Panc1 (cell line): ENCODE measurements at regions not wholly inside any gene's neighbourhood (a gene's known extent, or its start where the extent isn't known, plus 50 kb on each side); places are given as distances from the start of the nearest gene placed in this dataset.

Experiments
- ATAC-seq: fragments of 200-7000 bp; cut with Tn5 transposase; 2 replicates; pipeline ENCODE4 v1.9.1; 2020; ENCODE audit warnings: mild to moderate bottlenecking, moderate library complexity
- BruUV-seq: library from RNA; stranded (reverse); fragments of 400-500 nt; replicated peaks from 2 replicates; lab custom pipeline; 2021; lab: Mats Ljungman, UMichigan
- CTCF ChIA-PET: fragments of 300-600 bp; sonication (Branson Sonifier 250); formaldehyde crosslinking; loops from one replicate; lab custom pipeline; 2022; ENCODE audit warnings: antibody characterized with exemption; lab: Charles Lee
- POLR2A ChIA-PET: fragments of 300-600 bp; sonication (Branson Sonifier 250); formaldehyde crosslinking; loops from one replicate; lab custom pipeline; 2022; ENCODE audit warnings: antibody characterized with exemption; lab: Charles Lee
- DNase-seq: peaks from one replicate; pipeline ENCODE4 v3.0.0-alpha.2; 2010; ENCODE audit warnings: low read depth, low spot score
- H3K27ac ChIP-seq: 2 replicates; pipeline ENCODE4 v1.5.1; 2011; ENCODE audit warnings: mild to moderate bottlenecking, low read length, inconsistent platforms
- H3K27me3 ChIP-seq: fragments of 200-500 bp; sonication (Bioruptor generic); 2 replicates; pipeline ENCODE4 v1.6.0; 2014; ENCODE audit warnings: low read length, inconsistent platforms; ENCODE audit not compliant: control insufficient read depth, insufficient read depth
- H3K36me3 ChIP-seq: fragments of 200-500 bp; sonication (Bioruptor generic); 2 replicates; pipeline ENCODE4 v1.5.1; 2014; ENCODE audit warnings: inconsistent platforms, mild to moderate bottlenecking, low read length, moderate library complexity; ENCODE audit not compliant: control insufficient read depth, insufficient read depth
- H3K4me1 ChIP-seq: 2 replicates; pipeline ENCODE4 v1.5.1; 2011; ENCODE audit warnings: inconsistent platforms, mild to moderate bottlenecking, low read length, moderate library complexity; ENCODE audit not compliant: control insufficient read depth, insufficient read depth
- H3K4me3 ChIP-seq, 2 experiments: 2 replicates each; pipeline ENCODE4 v1.5.1; 2011 to 2012; ENCODE audit warnings: low read depth in 2 of 2, low read length in 2 of 2, mild to moderate bottlenecking in 2 of 2, inconsistent platforms in 1 of 2, moderate library complexity in 1 of 2
- H3K9me3 ChIP-seq: fragments of 200-500 bp; sonication (Bioruptor generic); 2 replicates; pipeline ENCODE4 v1.5.1; 2014; ENCODE audit warnings: low read depth, mild to moderate bottlenecking, inconsistent platforms, low read length, moderate library complexity; ENCODE audit not compliant: control insufficient read depth, insufficient read depth
- POLR2AphosphoS5 ChIP-seq: IDR thresholded peaks from 2 replicates; pipeline ENCODE4 v1.6.1; 2012; ENCODE audit warnings: mild to moderate bottlenecking, low read depth, low read length, moderate library complexity
- SIN3A ChIP-seq: IDR thresholded peaks from 2 replicates; pipeline ENCODE4 v1.6.1; 2012; ENCODE audit warnings: low read depth, mild to moderate bottlenecking, low read length, moderate library complexity, borderline replicate concordance; ENCODE audit not compliant: insufficient read depth
- TCF7L2 ChIP-seq: IDR thresholded peaks from 2 replicates; pipeline ENCODE4 v1.6.1; 2011; ENCODE audit warnings: mild to moderate bottlenecking, low read depth, low read length, inconsistent platforms
- in situ Hi-C: cut with HindIII; loops from 2 replicates; pipeline ENCODE4 v1.10.0; 2016; ENCODE audit warnings: low sequenced_read_pairs, low pct_unique_long_range_greater_than_20kb
- intact Hi-C: fragments of 100-400 bp; cut with micrococcal nuclease; formaldehyde crosslinking; loops from one replicate; pipeline ENCODE4 v1.10.0; 2022; ENCODE audit not compliant: unreplicated experiment
- TF ChIP-seq, protein P1 (sequence below): fragments of 450-650 bp; IDR thresholded peaks from 2 replicates; pipeline ENCODE4 v1.5.1; 2017; ENCODE audit warnings: mild to moderate bottlenecking
- TF ChIP-seq, protein P2 (sequence below), 2 experiments: IDR thresholded peaks; 2 replicates each; pipeline ENCODE4 v1.6.1; 2011 to 2012; ENCODE audit warnings: low read depth in 2 of 2, control low read depth in 1 of 2, low read length in 1 of 2, mild to moderate bottlenecking in 1 of 2, moderate library complexity in 1 of 2; ENCODE audit not compliant: insufficient read depth in 1 of 2

DNA sequence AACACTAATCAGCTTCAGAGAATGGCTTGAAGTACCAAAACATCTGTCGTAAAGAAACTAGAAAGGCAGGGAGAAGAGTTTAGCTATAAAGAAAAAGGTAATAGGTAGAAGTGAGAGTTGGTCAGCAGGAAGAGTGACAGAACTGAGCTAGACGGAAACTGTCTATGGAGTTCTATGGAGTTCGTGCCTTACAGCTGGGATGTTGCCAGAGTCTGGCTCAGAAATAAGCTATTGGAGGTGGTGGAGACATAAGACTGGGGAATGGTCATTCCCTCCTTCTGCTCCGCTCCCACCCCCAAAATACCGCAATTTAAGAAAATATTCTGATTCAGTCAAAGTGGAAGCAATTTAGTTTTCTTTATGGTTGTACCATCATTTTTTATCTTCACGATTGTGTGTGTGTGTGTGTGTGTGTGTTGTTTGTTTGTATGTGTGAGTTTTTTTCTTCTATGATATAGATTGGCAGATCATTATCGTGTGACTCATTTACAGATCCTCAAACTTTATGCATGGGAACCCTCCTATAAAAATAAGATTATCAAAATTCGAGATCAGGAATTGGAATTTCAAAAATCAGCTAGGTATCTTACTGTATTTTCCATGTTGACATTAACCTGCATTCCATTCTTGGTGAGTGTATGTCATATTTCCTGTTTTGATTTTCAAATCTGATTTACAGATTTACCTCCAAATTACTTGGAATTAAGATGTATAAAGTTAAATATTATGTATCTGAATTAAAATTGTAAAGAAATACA is 79.0 kb downstream of the HSPA13 start:
- DNase-seq (no peak), ATAC-seq (peak; percentile 71)
- no peak overlapping the region for H3K4me3 ChIP-seq
- no peaks in the 10 kb centered on the region for H3K4me1 ChIP-seq
- intact Hi-C loops (no loop called here), in situ Hi-C loops (no loop called here)
- TF ChIP-seq, protein P1, sequence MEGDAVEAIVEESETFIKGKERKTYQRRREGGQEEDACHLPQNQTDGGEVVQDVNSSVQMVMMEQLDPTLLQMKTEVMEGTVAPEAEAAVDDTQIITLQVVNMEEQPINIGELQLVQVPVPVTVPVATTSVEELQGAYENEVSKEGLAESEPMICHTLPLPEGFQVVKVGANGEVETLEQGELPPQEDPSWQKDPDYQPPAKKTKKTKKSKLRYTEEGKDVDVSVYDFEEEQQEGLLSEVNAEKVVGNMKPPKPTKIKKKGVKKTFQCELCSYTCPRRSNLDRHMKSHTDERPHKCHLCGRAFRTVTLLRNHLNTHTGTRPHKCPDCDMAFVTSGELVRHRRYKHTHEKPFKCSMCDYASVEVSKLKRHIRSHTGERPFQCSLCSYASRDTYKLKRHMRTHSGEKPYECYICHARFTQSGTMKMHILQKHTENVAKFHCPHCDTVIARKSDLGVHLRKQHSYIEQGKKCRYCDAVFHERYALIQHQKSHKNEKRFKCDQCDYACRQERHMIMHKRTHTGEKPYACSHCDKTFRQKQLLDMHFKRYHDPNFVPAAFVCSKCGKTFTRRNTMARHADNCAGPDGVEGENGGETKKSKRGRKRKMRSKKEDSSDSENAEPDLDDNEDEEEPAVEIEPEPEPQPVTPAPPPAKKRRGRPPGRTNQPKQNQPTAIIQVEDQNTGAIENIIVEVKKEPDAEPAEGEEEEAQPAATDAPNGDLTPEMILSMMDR = no peak
- no peak for TF ChIP-seq SIN3A
- TF ChIP-seq TCF7L2 = no peak
- TF ChIP-seq, protein P2, sequence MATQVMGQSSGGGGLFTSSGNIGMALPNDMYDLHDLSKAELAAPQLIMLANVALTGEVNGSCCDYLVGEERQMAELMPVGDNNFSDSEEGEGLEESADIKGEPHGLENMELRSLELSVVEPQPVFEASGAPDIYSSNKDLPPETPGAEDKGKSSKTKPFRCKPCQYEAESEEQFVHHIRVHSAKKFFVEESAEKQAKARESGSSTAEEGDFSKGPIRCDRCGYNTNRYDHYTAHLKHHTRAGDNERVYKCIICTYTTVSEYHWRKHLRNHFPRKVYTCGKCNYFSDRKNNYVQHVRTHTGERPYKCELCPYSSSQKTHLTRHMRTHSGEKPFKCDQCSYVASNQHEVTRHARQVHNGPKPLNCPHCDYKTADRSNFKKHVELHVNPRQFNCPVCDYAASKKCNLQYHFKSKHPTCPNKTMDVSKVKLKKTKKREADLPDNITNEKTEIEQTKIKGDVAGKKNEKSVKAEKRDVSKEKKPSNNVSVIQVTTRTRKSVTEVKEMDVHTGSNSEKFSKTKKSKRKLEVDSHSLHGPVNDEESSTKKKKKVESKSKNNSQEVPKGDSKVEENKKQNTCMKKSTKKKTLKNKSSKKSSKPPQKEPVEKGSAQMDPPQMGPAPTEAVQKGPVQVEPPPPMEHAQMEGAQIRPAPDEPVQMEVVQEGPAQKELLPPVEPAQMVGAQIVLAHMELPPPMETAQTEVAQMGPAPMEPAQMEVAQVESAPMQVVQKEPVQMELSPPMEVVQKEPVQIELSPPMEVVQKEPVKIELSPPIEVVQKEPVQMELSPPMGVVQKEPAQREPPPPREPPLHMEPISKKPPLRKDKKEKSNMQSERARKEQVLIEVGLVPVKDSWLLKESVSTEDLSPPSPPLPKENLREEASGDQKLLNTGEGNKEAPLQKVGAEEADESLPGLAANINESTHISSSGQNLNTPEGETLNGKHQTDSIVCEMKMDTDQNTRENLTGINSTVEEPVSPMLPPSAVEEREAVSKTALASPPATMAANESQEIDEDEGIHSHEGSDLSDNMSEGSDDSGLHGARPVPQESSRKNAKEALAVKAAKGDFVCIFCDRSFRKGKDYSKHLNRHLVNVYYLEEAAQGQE (IDR thresholded peaks at IDR 0.05; ENCODE audit: insufficient read depth in 1 of 2, low read depth in 2 of 2, low read length in 1 of 2) = no peak
- no peak for TF ChIP-seq POLR2AphosphoS5
- H3K9me3 ChIP-seq = no peaks in the 10 kb centered on the region
- ChIA-PET POLR2A (no interaction called here), CTCF (no interaction called here)
- no peaks in the 10 kb centered on the region for H3K27me3 ChIP-seq
- H3K36me3 ChIP-seq = no peaks in the 10 kb centered on the region
- BruUV-seq = no TSS peak
- H3K27ac ChIP-seq = no peak overlapping the region

DNA sequence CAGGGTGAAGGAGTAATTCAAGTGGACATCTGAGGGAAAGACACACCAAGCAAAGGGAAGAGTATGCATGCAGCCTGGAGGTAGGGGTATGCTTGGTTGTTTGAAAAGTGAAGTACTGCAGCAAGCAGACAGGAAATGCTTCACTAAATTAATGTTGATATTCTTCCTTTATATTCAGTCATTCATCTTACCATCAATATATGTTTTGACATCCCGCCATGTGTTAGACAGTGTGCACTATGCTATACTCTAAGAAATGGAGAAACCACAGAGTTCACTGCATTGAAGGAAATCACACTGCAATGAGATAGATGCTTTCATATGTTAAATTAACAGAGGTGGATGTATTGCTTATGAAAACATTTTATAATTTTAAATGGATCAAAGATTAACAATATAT is 82.9 kb downstream of the HSPA13 start:
- no TSS peak for BruUV-seq
- DNase-seq (no peak), ATAC-seq (no peak)
- Histone ChIP-seq H3K27me3 (no peaks in the 10 kb centered on the region), H3K27ac (no peak overlapping the region), H3K36me3 (no peaks in the 10 kb centered on the region), H3K4me3 (no peak overlapping the region), H3K4me1 (no peaks in the 10 kb centered on the region), H3K9me3 (no peaks in the 10 kb centered on the region)
- intact Hi-C loops (no loop called here), in situ Hi-C loops (no loop called here)
- CTCF ChIA-PET = no interaction called here
- POLR2A ChIA-PET = no interaction called here
- TF ChIP-seq, protein P1 = no peak
- TF ChIP-seq POLR2AphosphoS5 (no peak), SIN3A (no peak), TCF7L2 (no peak)
- TF ChIP-seq, protein P2 (IDR thresholded peaks at IDR 0.05; ENCODE audit: insufficient read depth in 1 of 2, low read depth in 2 of 2, low read length in 1 of 2) = no peak
